H9 (cell line): ENCODE measurements at regions not wholly inside any gene's neighbourhood (a gene's known extent, or its start where the extent isn't known, plus 50 kb on each side); places are given as distances from the start of the nearest gene placed in this dataset.

Experiments
- DNase-seq: peaks from one replicate; pipeline ENCODE4 v3.0.0-alpha.2; 2017
- H2AFZ ChIP-seq: one replicate; pipeline ENCODE4 v1.6.1; 2013; ENCODE audit warnings: mild to moderate bottlenecking, low read length, control low read depth, moderate library complexity
- H2AK5ac ChIP-seq: 2 replicates; pipeline ENCODE4 v1.6.1; 2013; ENCODE audit warnings: low read length, control low read depth, mixed read lengths; ENCODE audit not compliant: insufficient read length
- H2BK120ac ChIP-seq: one replicate; pipeline ENCODE4 v1.6.1; 2013; ENCODE audit warnings: low read depth, mild to moderate bottlenecking, low read length, control low read depth, inconsistent platforms; ENCODE audit not compliant: poor library complexity, severe bottlenecking
- H2BK12ac ChIP-seq: 2 replicates; pipeline ENCODE4 v1.6.1; 2013; ENCODE audit warnings: low read length, control low read depth, mixed read lengths, low read depth; ENCODE audit not compliant: insufficient read length
- H2BK15ac ChIP-seq: 2 replicates; pipeline ENCODE4 v1.6.1; 2013; ENCODE audit warnings: low read depth, low read length, control low read depth
- H2BK20ac ChIP-seq: one replicate; pipeline ENCODE4 v1.6.1; 2013; ENCODE audit warnings: low read depth, mild to moderate bottlenecking, low read length, control low read depth, inconsistent platforms; ENCODE audit not compliant: poor library complexity, severe bottlenecking
- H2BK5ac ChIP-seq: 2 replicates; pipeline ENCODE4 v1.6.1; 2013; ENCODE audit warnings: low read length, control low read depth, mixed read lengths; ENCODE audit not compliant: insufficient read length
- H3K14ac ChIP-seq: 2 replicates; pipeline ENCODE4 v1.6.1; 2013; ENCODE audit warnings: low read length, control low read depth; ENCODE audit not compliant: insufficient read depth
- H3K18ac ChIP-seq: 2 replicates; pipeline ENCODE4 v1.6.1; 2013; ENCODE audit warnings: low read depth, mild to moderate bottlenecking, mixed read lengths, low read length, control low read depth; ENCODE audit not compliant: insufficient read length
- H3K23ac ChIP-seq: 2 replicates; pipeline ENCODE4 v1.6.1; 2013; ENCODE audit warnings: low read length, control low read depth, mixed read lengths, low read depth; ENCODE audit not compliant: insufficient read length
- H3K23me2 ChIP-seq: 2 replicates; pipeline ENCODE4 v1.6.1; 2013; ENCODE audit warnings: low read depth, mild to moderate bottlenecking, mixed read lengths, low read length, control low read depth; ENCODE audit not compliant: insufficient read length, poor library complexity, severe bottlenecking
- H3K27ac ChIP-seq: 2 replicates; pipeline ENCODE4 v1.5.1; 2013; ENCODE audit warnings: low read length, control low read depth, mixed read lengths, low read depth; ENCODE audit not compliant: insufficient read length
- H3K27me3 ChIP-seq: 2 replicates; pipeline ENCODE4 v1.6.1; 2013; ENCODE audit warnings: low read length, control low read depth, inconsistent platforms; ENCODE audit not compliant: insufficient read depth
- H3K4ac ChIP-seq: 2 replicates; pipeline ENCODE4 v1.6.1; 2013; ENCODE audit warnings: low read depth, mild to moderate bottlenecking, control low read depth, inconsistent platforms, low read length, moderate library complexity
- H3K4me1 ChIP-seq: 2 replicates; pipeline ENCODE4 v1.6.1; 2013; ENCODE audit warnings: low read length, control low read depth, inconsistent platforms; ENCODE audit not compliant: insufficient read depth
- H3K4me2 ChIP-seq: 2 replicates; pipeline ENCODE4 v1.6.1; 2013; ENCODE audit warnings: low read length, control low read depth, mixed read lengths; ENCODE audit not compliant: insufficient read length, insufficient read depth
- H3K56ac ChIP-seq: 2 replicates; pipeline ENCODE4 v1.6.1; 2013; ENCODE audit warnings: low read depth, mild to moderate bottlenecking, mixed read lengths, low read length, control low read depth; ENCODE audit not compliant: insufficient read length
- H3K79me1 ChIP-seq: 2 replicates; pipeline ENCODE4 v1.6.1; 2013; ENCODE audit warnings: low read depth, mild to moderate bottlenecking, moderate library complexity, low read length, control low read depth, inconsistent platforms; ENCODE audit not compliant: insufficient read depth, poor library complexity, severe bottlenecking
- H3K79me2 ChIP-seq: 2 replicates; pipeline ENCODE4 v1.6.1; 2013; ENCODE audit warnings: low read length, control low read depth, inconsistent platforms; ENCODE audit not compliant: insufficient read depth
- H3K9ac ChIP-seq: 2 replicates; pipeline ENCODE4 v1.6.1; 2013; ENCODE audit warnings: low read length, control low read depth, mixed read lengths; ENCODE audit not compliant: insufficient read length; ENCODE audit errors: extremely low read depth
- H3K9me3 ChIP-seq: one replicate; pipeline ENCODE4 v1.6.1; 2013; ENCODE audit warnings: low read depth, low read length, inconsistent platforms; ENCODE audit not compliant: control insufficient read depth
- H3T11ph ChIP-seq: one replicate; pipeline ENCODE4 v1.6.1; 2013; ENCODE audit warnings: mild to moderate bottlenecking, low read length, control low read depth, inconsistent platforms
- H4K20me1 ChIP-seq: one replicate; pipeline ENCODE4 v1.6.1; 2013; ENCODE audit not compliant: control insufficient read depth, insufficient read length, insufficient read depth
- H4K5ac ChIP-seq: 2 replicates; pipeline ENCODE4 v1.6.1; 2013; ENCODE audit warnings: low read depth, mild to moderate bottlenecking, mixed read lengths, low read length, control low read depth; ENCODE audit not compliant: insufficient read length
- H4K8ac ChIP-seq: replicated peaks from 2 replicates; pipeline ENCODE4 v1.6.1; 2013; ENCODE audit warnings: low read length, control low read depth, mixed read lengths, low read depth; ENCODE audit not compliant: insufficient read length
- H4K91ac ChIP-seq: 2 replicates; pipeline ENCODE4 v1.6.1; 2013; ENCODE audit warnings: low read depth, mild to moderate bottlenecking, moderate library complexity, mixed read lengths, low read length, control low read depth; ENCODE audit not compliant: insufficient read length
- H3K27ac Mint-ChIP-seq, 3 experiments: 2 replicates in 2 of 3; 3 replicates in 1 of 3; pipeline ENCODE4 v1.8.0; 2020 to 2021; ENCODE audit warnings: mixed read lengths in 3 of 3, mild to moderate bottlenecking in 1 of 3, moderate library complexity in 1 of 3
- H3K27me3 Mint-ChIP-seq: 2 replicates; pipeline ENCODE4 v1.8.0; 2021; ENCODE audit warnings: low read depth, mild to moderate bottlenecking, moderate library complexity, mixed read lengths
- H3K36me3 Mint-ChIP-seq, 3 experiments: 2 replicates in 2 of 3; 3 replicates in 1 of 3; pipeline ENCODE4 v1.8.0; 2020 to 2021; ENCODE audit warnings: low read depth in 3 of 3, mixed read lengths in 3 of 3; ENCODE audit not compliant: insufficient read depth in 1 of 3
- H3K4me1 Mint-ChIP-seq, 2 experiments: 2 replicates each; pipeline ENCODE4 v1.8.0; 2020; ENCODE audit warnings: mixed read lengths in 2 of 2
- H3K4me3 Mint-ChIP-seq, 2 experiments: 2 replicates in 1 of 2; 3 replicates in 1 of 2; pipeline ENCODE4 v1.8.0; 2020 to 2021; ENCODE audit warnings: mild to moderate bottlenecking in 2 of 2, mixed read lengths in 2 of 2, moderate library complexity in 1 of 2
- H3K9me3 Mint-ChIP-seq, 2 experiments: 2 replicates in 1 of 2; 3 replicates in 1 of 2; pipeline ENCODE4 v1.8.0; 2020; ENCODE audit warnings: mild to moderate bottlenecking in 2 of 2, mixed read lengths in 2 of 2, moderate library complexity in 1 of 2
- TF ChIP-seq, protein P1 (sequence below): fragments of 200-600 bp; sonication (generic); conservative IDR thresholded peaks from 3 replicates; pipeline ENCODE4 v1.8.0; 2021; ENCODE audit warnings: antibody characterized with exemption, mild to moderate bottlenecking

- H2AFZ ChIP-seq: no peak overlapping the region
Measured at GRCh38 chr21:27047658-27048314, 80.9 kb upstream of the ADAMTS5 start.

More at GRCh38 chr21:27047658-27048314, 80.9 kb upstream of the ADAMTS5 start:
- H3K14ac ChIP-seq: no peak overlapping the region
- no peak overlapping the region for H3T11ph ChIP-seq
- TF ChIP-seq, protein P1, sequence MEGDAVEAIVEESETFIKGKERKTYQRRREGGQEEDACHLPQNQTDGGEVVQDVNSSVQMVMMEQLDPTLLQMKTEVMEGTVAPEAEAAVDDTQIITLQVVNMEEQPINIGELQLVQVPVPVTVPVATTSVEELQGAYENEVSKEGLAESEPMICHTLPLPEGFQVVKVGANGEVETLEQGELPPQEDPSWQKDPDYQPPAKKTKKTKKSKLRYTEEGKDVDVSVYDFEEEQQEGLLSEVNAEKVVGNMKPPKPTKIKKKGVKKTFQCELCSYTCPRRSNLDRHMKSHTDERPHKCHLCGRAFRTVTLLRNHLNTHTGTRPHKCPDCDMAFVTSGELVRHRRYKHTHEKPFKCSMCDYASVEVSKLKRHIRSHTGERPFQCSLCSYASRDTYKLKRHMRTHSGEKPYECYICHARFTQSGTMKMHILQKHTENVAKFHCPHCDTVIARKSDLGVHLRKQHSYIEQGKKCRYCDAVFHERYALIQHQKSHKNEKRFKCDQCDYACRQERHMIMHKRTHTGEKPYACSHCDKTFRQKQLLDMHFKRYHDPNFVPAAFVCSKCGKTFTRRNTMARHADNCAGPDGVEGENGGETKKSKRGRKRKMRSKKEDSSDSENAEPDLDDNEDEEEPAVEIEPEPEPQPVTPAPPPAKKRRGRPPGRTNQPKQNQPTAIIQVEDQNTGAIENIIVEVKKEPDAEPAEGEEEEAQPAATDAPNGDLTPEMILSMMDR: no peak
- Mint-ChIP-seq H3K9me3 (peaks cover 0 to 3% of the 10 kb centered on the region in 2 experiments; a peak in 2 of 5 replicates), H3K27ac (no peak overlapping the region), H3K27me3 (no peaks in the 10 kb centered on the region), H3K4me1 (peaks cover 8 to 13% of the 10 kb centered on the region in 2 experiments), H3K36me3 (no peaks in the 10 kb centered on the region; a peak in 1 of 7 replicates), H3K4me3 (no peak overlapping the region)
- no peak overlapping the region for H3K4me2 ChIP-seq
- H3K9ac ChIP-seq: no peak overlapping the region
- no peak overlapping the region for H2BK20ac ChIP-seq
- no peak overlapping the region for H3K18ac ChIP-seq
- no peak overlapping the region for H2BK15ac ChIP-seq
- no peak overlapping the region for H3K23ac ChIP-seq
- no peak overlapping the region for H4K91ac ChIP-seq
- H2BK12ac ChIP-seq: no peak overlapping the region
- no peaks in the 10 kb centered on the region for H3K79me1 ChIP-seq
- H3K79me2 ChIP-seq: no peaks in the 10 kb centered on the region
- no peak overlapping the region for H3K56ac ChIP-seq
- no peak overlapping the region for H4K5ac ChIP-seq
- H2BK5ac ChIP-seq: no peak overlapping the region
- H4K8ac ChIP-seq: no peak overlapping the region
- H3K23me2 ChIP-seq: no peaks in the 10 kb centered on the region
- H2BK120ac ChIP-seq: no peak overlapping the region
- no peak overlapping the region for H2AK5ac ChIP-seq
- H3K27me3 ChIP-seq: no peaks in the 10 kb centered on the region
- no peak for DNase-seq
- no peaks in the 10 kb centered on the region for H3K4me1 ChIP-seq
- H3K9me3 ChIP-seq: no peaks in the 10 kb centered on the region
- H3K27ac ChIP-seq: no peak overlapping the region
- H3K4ac ChIP-seq: no peak overlapping the region
- no peaks in the 10 kb centered on the region for H4K20me1 ChIP-seq
